H1 (cell line): ENCODE measurements at regions not wholly inside any gene's neighbourhood (a gene's known extent, or its start where the extent isn't known, plus 50 kb on each side); places are given as distances from the start of the nearest gene placed in this dataset.

Source experiments
- CTCF ChIA-PET: fragments of 300-600 bp; sonication (Branson Sonifier 250); formaldehyde crosslinking; loops from one replicate; lab custom pipeline; 2021; ENCODE audit not compliant: partially characterized antibody; lab: Charles Lee
- POLR2A ChIA-PET: fragments of 300-600 bp; sonication (Branson Sonifier 250); formaldehyde crosslinking; loops from one replicate; lab custom pipeline; 2021; ENCODE audit warnings: inconsistent platforms; ENCODE audit not compliant: partially characterized antibody; lab: Charles Lee
- DNase-seq, 2 experiments: peaks; one replicate each; pipeline versions ENCODE4 v3.0.0 to v3.0.0-alpha.2; 2010 to 2022; ENCODE audit warnings: low spot score in 2 of 2, low read depth in 1 of 2, mixed read lengths in 1 of 2
- FAIRE-seq: peaks from 2 replicates; lab custom pipeline; 2011; peaks lifted over from hg19 to GRCh38; lab: Jason Lieb, UNC
- H2AFZ ChIP-seq: 2 replicates; pipeline ENCODE4 v1.8.1; 2012; ENCODE audit warnings: low read length, inconsistent platforms
- H2AK5ac ChIP-seq: 2 replicates; pipeline ENCODE4 v1.6.1; 2013; ENCODE audit warnings: low read depth, low read length
- H2BK120ac ChIP-seq: replicated peaks from 2 replicates; pipeline ENCODE3; 2013; ENCODE audit warnings: low read depth, low read length, inconsistent platforms
- H2BK12ac ChIP-seq: 2 replicates; pipeline ENCODE4 v1.6.1; 2013; ENCODE audit warnings: low read depth, low read length
- H2BK15ac ChIP-seq: 2 replicates; pipeline ENCODE4 v1.6.1; 2013; ENCODE audit warnings: low read length
- H2BK20ac ChIP-seq: 2 replicates; pipeline ENCODE4 v1.6.1; 2013; ENCODE audit warnings: low read length
- H2BK5ac ChIP-seq: 2 replicates; pipeline ENCODE4 v1.6.1; 2013; ENCODE audit warnings: low read depth, low read length
- H3K14ac ChIP-seq: 2 replicates; pipeline ENCODE4 v1.6.1; 2013; ENCODE audit warnings: inconsistent platforms; ENCODE audit not compliant: insufficient read length
- H3K18ac ChIP-seq: 2 replicates; pipeline ENCODE4 v1.6.1; 2013; ENCODE audit warnings: low read length; ENCODE audit errors: extremely low read depth
- H3K23ac ChIP-seq: 2 replicates; pipeline ENCODE4 v1.6.1; 2013; ENCODE audit warnings: inconsistent platforms; ENCODE audit not compliant: insufficient read length
- H3K23me2 ChIP-seq: 2 replicates; pipeline ENCODE4 v1.6.1; 2013; ENCODE audit warnings: low read depth, low read length
- H3K27ac ChIP-seq: 2 replicates; pipeline ENCODE4 v1.6.1; 2011; ENCODE audit warnings: low read depth, low read length, inconsistent platforms
- H3K27me3 ChIP-seq, 4 experiments: replicated peaks in 1 of 4; 1 replicate in 1 of 4; 2 replicates in 3 of 4; pipeline versions ENCODE4 v1.6.1 to v1.8.1; 2011 to 2013; ENCODE audit warnings: low read length in 3 of 4, mild to moderate bottlenecking in 3 of 4, inconsistent platforms in 2 of 4, mixed read lengths in 2 of 4, moderate library complexity in 1 of 4; ENCODE audit not compliant: control insufficient read depth in 3 of 4, insufficient read depth in 3 of 4; ENCODE audit errors: extremely low read depth in 1 of 4
- H3K36me3 ChIP-seq, 4 experiments: 2 replicates each; pipeline versions ENCODE4 v1.6.1 to v1.8.1; 2011 to 2013; ENCODE audit warnings: mild to moderate bottlenecking in 4 of 4, low read length in 3 of 4, moderate library complexity in 2 of 4, control low read depth in 1 of 4, inconsistent platforms in 1 of 4; ENCODE audit not compliant: insufficient read depth in 4 of 4, control insufficient read depth in 2 of 4
- H3K4ac ChIP-seq: replicated peaks from 2 replicates; pipeline ENCODE3; 2013; ENCODE audit warnings: low read length, low read depth, mixed read lengths, inconsistent platforms; ENCODE audit not compliant: insufficient read length
- H3K4me1 ChIP-seq, 4 experiments: replicated peaks in 1 of 4; 1 replicate in 1 of 4; 2 replicates in 3 of 4; pipeline versions ENCODE4 v1.6.1 to v1.8.1; 2011 to 2013; ENCODE audit warnings: low read length in 3 of 4, inconsistent platforms in 2 of 4, mixed read lengths in 1 of 4; ENCODE audit not compliant: insufficient read depth in 4 of 4, control insufficient read depth in 3 of 4
- H3K4me2 ChIP-seq, 2 experiments: 2 replicates each; pipeline versions ENCODE4 v1.6.1 to v1.8.1; 2011 to 2013; ENCODE audit warnings: low read depth in 2 of 2, low read length in 2 of 2, control low read depth in 1 of 2, inconsistent platforms in 1 of 2, mild to moderate bottlenecking in 1 of 2; ENCODE audit not compliant: insufficient read depth in 1 of 2
- H3K4me3 ChIP-seq, 4 experiments: fragments of 200-600, 300-600 bp in 1 of 4; sonication (generic), shearing (Covaris generic), sonication (Bioruptor Twin) in 1 of 4; 2 replicates each; pipeline versions ENCODE4 v1.5.1 to v1.8.1; 2011 to 2016; ENCODE audit warnings: low read length in 4 of 4, low read depth in 3 of 4, control low read depth in 2 of 4, inconsistent platforms in 2 of 4, mild to moderate bottlenecking in 2 of 4, mixed read lengths in 1 of 4, moderate library complexity in 1 of 4; ENCODE audit not compliant: insufficient read depth in 2 of 4; ENCODE audit errors: extremely low read depth in 1 of 4
- H3K56ac ChIP-seq: replicated peaks from 2 replicates; pipeline ENCODE3; 2013; ENCODE audit warnings: low read depth, mild to moderate bottlenecking, mixed read lengths, low read length, inconsistent platforms; ENCODE audit not compliant: insufficient read length
- H3K79me1 ChIP-seq: 2 replicates; pipeline ENCODE4 v1.6.1; 2013; ENCODE audit warnings: low read depth, low read length, control low read depth
- H3K79me2 ChIP-seq, 2 experiments: 2 replicates each; pipeline versions ENCODE4 v1.6.1 to v1.8.1; 2012 to 2013; ENCODE audit warnings: low read length in 2 of 2, mild to moderate bottlenecking in 2 of 2, inconsistent platforms in 1 of 2; ENCODE audit not compliant: insufficient read depth in 2 of 2, control insufficient read depth in 1 of 2
- H3K9ac ChIP-seq, 4 experiments: replicated peaks in 1 of 4; 1 replicate in 1 of 4; 2 replicates in 3 of 4; pipeline versions ENCODE4 v1.6.1 to v1.8.1; 2011 to 2013; ENCODE audit warnings: low read depth in 3 of 4, low read length in 3 of 4, control low read depth in 2 of 4, mild to moderate bottlenecking in 2 of 4, moderate library complexity in 2 of 4, inconsistent platforms in 1 of 4; ENCODE audit errors: extremely low read depth in 1 of 4
- H3K9me3 ChIP-seq, 2 experiments: 2 replicates each; pipeline versions ENCODE4 v1.6.1 to v1.8.1; 2012 to 2013; ENCODE audit warnings: mild to moderate bottlenecking in 2 of 2, moderate library complexity in 2 of 2, control low read depth in 1 of 2, inconsistent platforms in 1 of 2, low read depth in 1 of 2, low read length in 1 of 2, mixed read lengths in 1 of 2; ENCODE audit not compliant: insufficient read depth in 2 of 2
- H4K20me1 ChIP-seq, 2 experiments: replicated peaks in 1 of 2; 2 replicates each; pipeline versions ENCODE3 to v1.8.1; 2011 to 2013; ENCODE audit warnings: inconsistent platforms in 2 of 2, low read length in 2 of 2, mild to moderate bottlenecking in 1 of 2; ENCODE audit not compliant: insufficient read depth in 2 of 2, control insufficient read depth in 1 of 2
- H4K5ac ChIP-seq: 2 replicates; pipeline ENCODE4 v1.6.1; 2013; ENCODE audit warnings: low read length, low read depth, mixed read lengths, inconsistent platforms; ENCODE audit not compliant: insufficient read length
- H4K8ac ChIP-seq: 2 replicates; pipeline ENCODE4 v1.8.0; 2013; ENCODE audit warnings: mild to moderate bottlenecking, moderate library complexity, low read length, inconsistent platforms; ENCODE audit not compliant: insufficient read depth; ENCODE audit errors: extremely low read depth
- H4K91ac ChIP-seq: replicated peaks from 2 replicates; pipeline ENCODE3; 2013; ENCODE audit warnings: low read length, mixed read lengths, inconsistent platforms; ENCODE audit not compliant: insufficient read length
- ASH2L ChIP-seq: fragments of 200-600, 300-600 bp; sonication (generic); IDR thresholded peaks from one replicate; pipeline ENCODE4 v1.7.1; 2017; ENCODE audit warnings: low read length
- ATF3 ChIP-seq: IDR thresholded peaks from 2 replicates; pipeline ENCODE4 v1.6.1; 2011; ENCODE audit warnings: low read depth, mild to moderate bottlenecking, low read length; ENCODE audit not compliant: insufficient read depth
- BRCA1 ChIP-seq: IDR thresholded peaks from 2 replicates; pipeline ENCODE4 v1.6.1; 2012; ENCODE audit warnings: low read depth, low read length, improper control_type of control experiment
- CBX8 ChIP-seq: fragments of 300-800, 300-1000 bp; sonication (generic); IDR thresholded peaks from 2 replicates; pipeline ENCODE4 v1.7.1; 2016; ENCODE audit warnings: low read depth, low read length, borderline replicate concordance
- CTCF ChIP-seq, 3 experiments: IDR thresholded peaks; 1 replicate in 2 of 3; 2 replicates in 1 of 3; pipeline versions ENCODE4 v1.5.1 to v1.6.1; 2011; ENCODE audit warnings: low read length in 3 of 3, mild to moderate bottlenecking in 3 of 3, inconsistent platforms in 2 of 3, low read depth in 1 of 3, moderate library complexity in 1 of 3; ENCODE audit not compliant: insufficient read depth in 1 of 3; ENCODE audit errors: control extremely low read depth in 1 of 3
- EP300 ChIP-seq, 2 experiments: IDR thresholded peaks; 1 replicate in 1 of 2; 2 replicates in 1 of 2; pipeline ENCODE4 v1.6.1; 2011 to 2012; ENCODE audit warnings: low read depth in 2 of 2, low read length in 2 of 2, mild to moderate bottlenecking in 2 of 2, borderline replicate concordance in 1 of 2, inconsistent platforms in 1 of 2, moderate library complexity in 1 of 2
- JUND ChIP-seq: IDR thresholded peaks from 2 replicates; pipeline ENCODE4 v1.6.1; 2011; ENCODE audit warnings: mild to moderate bottlenecking, improper control_type of control experiment, low read length
- RAD21 ChIP-seq, 2 experiments: IDR thresholded peaks in 1 of 2; conservative IDR thresholded peaks in 1 of 2; 2 replicates each; pipeline ENCODE4 v1.6.1; 2011; ENCODE audit warnings: low read depth in 2 of 2, low read length in 2 of 2, improper control_type of control experiment in 1 of 2, inconsistent platforms in 1 of 2, mild to moderate bottlenecking in 1 of 2, moderate library complexity in 1 of 2
- RBBP5 ChIP-seq: IDR thresholded peaks from 2 replicates; pipeline ENCODE4 v1.7.1; 2012; ENCODE audit warnings: low read depth, mild to moderate bottlenecking, inconsistent platforms, low read length, moderate library complexity, borderline replicate concordance
- TF ChIP-seq, protein P1 (sequence below): IDR thresholded peaks from 2 replicates; pipeline ENCODE4 v1.6.1; 2012; ENCODE audit warnings: inconsistent platforms

DNA sequence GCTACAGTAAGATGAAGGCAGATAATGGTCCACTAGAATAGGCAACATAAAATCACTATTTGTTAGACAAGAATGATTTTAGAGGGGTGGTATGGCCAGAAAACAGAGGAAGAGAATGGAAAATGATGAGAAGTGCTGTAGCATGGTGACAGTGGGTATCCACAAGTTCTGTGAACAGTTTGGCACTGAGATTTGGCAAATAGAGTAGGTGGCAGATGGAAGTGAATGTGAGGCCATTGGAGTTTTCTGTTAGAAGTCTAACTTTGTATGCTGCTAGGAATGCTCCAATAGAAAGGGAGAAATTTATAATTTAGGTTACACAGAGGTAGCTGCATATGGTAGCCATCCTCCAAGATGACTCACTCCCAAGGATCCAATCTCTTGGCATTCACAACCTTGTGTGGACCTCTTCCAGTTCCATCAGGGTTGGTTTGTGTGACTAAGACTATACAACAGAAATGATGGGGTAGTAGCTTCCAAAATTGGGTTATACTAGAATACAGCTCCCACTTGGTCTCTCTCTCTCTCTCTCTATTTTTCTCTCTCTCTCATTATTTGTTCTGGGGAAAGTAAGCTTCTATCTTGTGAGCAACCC, 646.9 kb upstream of the ZNF608 start:
- ChIA-PET CTCF (no interaction called here), POLR2A (no interaction called here)
- no peak overlapping the region for H2BK15ac ChIP-seq
- no peak overlapping the region for H3K27ac ChIP-seq
- no peak overlapping the region for H2BK120ac ChIP-seq
- no peak overlapping the region for H2BK5ac ChIP-seq
- no peak overlapping the region for H4K8ac ChIP-seq
- H3K4ac ChIP-seq, result no peak overlapping the region
- no peak overlapping the region for H4K91ac ChIP-seq
- H4K5ac ChIP-seq, result no peak overlapping the region
- no peaks in the 10 kb centered on the region for H3K79me2 ChIP-seq
- FAIRE-seq, result no peak
- H3K9ac ChIP-seq, result no peak overlapping the region
- no peak overlapping the region for H2AK5ac ChIP-seq
- H3K79me1 ChIP-seq, result no peaks in the 10 kb centered on the region
- no peaks in the 10 kb centered on the region for H3K27me3 ChIP-seq
- no peak overlapping the region for H2BK12ac ChIP-seq
- no peaks in the 10 kb centered on the region for H3K23me2 ChIP-seq
- no peaks in the 10 kb centered on the region for H3K36me3 ChIP-seq
- no peak overlapping the region for H3K23ac ChIP-seq
- H3K4me3 ChIP-seq, result no peak overlapping the region
- no peak overlapping the region for H3K4me2 ChIP-seq
- H2BK20ac ChIP-seq, result no peak overlapping the region
- H4K20me1 ChIP-seq, result no peaks in the 10 kb centered on the region
- DNase-seq, result no peak
- no peaks in the 10 kb centered on the region for H3K4me1 ChIP-seq
- no peak overlapping the region for H2AFZ ChIP-seq
- H3K18ac ChIP-seq, result no peak overlapping the region
- no peak overlapping the region for H3K14ac ChIP-seq
- H3K56ac ChIP-seq, result no peak overlapping the region
- no peaks in the 10 kb centered on the region; a peak in 1 of 4 replicates for H3K9me3 ChIP-seq
- TF ChIP-seq, protein P1, sequence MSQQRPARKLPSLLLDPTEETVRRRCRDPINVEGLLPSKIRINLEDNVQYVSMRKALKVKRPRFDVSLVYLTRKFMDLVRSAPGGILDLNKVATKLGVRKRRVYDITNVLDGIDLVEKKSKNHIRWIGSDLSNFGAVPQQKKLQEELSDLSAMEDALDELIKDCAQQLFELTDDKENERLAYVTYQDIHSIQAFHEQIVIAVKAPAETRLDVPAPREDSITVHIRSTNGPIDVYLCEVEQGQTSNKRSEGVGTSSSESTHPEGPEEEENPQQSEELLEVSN, result no peak
- no peak for TF ChIP-seq EP300 (IDR thresholded peaks at IDR 0.05; ENCODE audit: borderline replicate concordance in 1 of 2, low read depth in 2 of 2, low read length in 2 of 2)
- TF ChIP-seq RAD21 (IDR thresholded peaks at IDR 0.05 in 1 of 2, conservative IDR thresholded peaks at IDR 0.05 in 1 of 2; ENCODE audit: low read depth in 2 of 2, low read length in 2 of 2), result no peak
- no peak for TF ChIP-seq ATF3
- no peak for TF ChIP-seq CTCF (IDR thresholded peaks at IDR 0.05; ENCODE audit: control extremely low read depth in 1 of 3, insufficient read depth in 1 of 3, low read depth in 1 of 3, low read length in 3 of 3)
- TF ChIP-seq CBX8, result no peak
- TF ChIP-seq RBBP5, result no peak
- no peak for TF ChIP-seq JUND
- no peak for TF ChIP-seq ASH2L
- TF ChIP-seq BRCA1, result no peak
